Activated CD4-positive, alpha-beta T cell treated with anti-CD3 and anti-CD28 coated beads for 36 hours (primary cell): ENCODE measurements at regions not wholly inside any gene's neighbourhood (a gene's known extent, or its start where the extent isn't known, plus 50 kb on each side); places are given as distances from the start of the nearest gene placed in this dataset.

Experiments used
- ATAC-seq: fragments of 200-7000 bp; cut with Tn5 transposase; one replicate; pipeline ENCODE4 v1.10.0; 2021; ENCODE audit warnings: mild to moderate bottlenecking, moderate library complexity
- CTCF ChIA-PET: fragments of 350-600 bp; sonication (Branson Sonifier 250); formaldehyde crosslinking; loops from one replicate; lab custom pipeline; 2021; ENCODE audit warnings: antibody characterized with exemption; lab: Charles Lee
- POLR2A ChIA-PET: fragments of 350-600 bp; sonication (Branson Sonifier 250); formaldehyde crosslinking; loops from one replicate; lab custom pipeline; 2021; ENCODE audit warnings: antibody characterized with exemption, inconsistent platforms; lab: Charles Lee
- DNase-seq: peaks from one replicate; pipeline ENCODE4 v3.0.0-alpha.2; 2020
- H3K27ac Mint-ChIP-seq: one replicate; pipeline ENCODE4 v1.8.0; 2021; ENCODE audit warnings: mixed read lengths
- H3K27me3 Mint-ChIP-seq: one replicate; pipeline ENCODE4 v1.8.0; 2021; ENCODE audit warnings: mixed read lengths
- H3K36me3 Mint-ChIP-seq: one replicate; pipeline ENCODE4 v1.8.0; 2021; ENCODE audit warnings: low read depth, mixed read lengths
- H3K4me1 Mint-ChIP-seq: one replicate; pipeline ENCODE4 v1.8.0; 2021; ENCODE audit warnings: mixed read lengths
- H3K4me3 Mint-ChIP-seq: one replicate; pipeline ENCODE4 v1.8.0; 2021; ENCODE audit warnings: mild to moderate bottlenecking, moderate library complexity, mixed read lengths
- H3K9me3 Mint-ChIP-seq: one replicate; pipeline ENCODE4 v1.8.0; 2021; ENCODE audit warnings: low read depth, mixed read lengths
- intact Hi-C, 2 experiments: fragments of 100-400 bp; cut with DNase I in 1 of 2; cut with micrococcal nuclease in 1 of 2; formaldehyde crosslinking; loops; one replicate each; pipeline versions ENCODE4 v1.14.2 to v1.15.1; 2022 to 2024; cut with DNase I, micrococcal nuclease

GRCh38 chrX:95218976-95219375, 1465.7 kb upstream of the DIAPH2 start:
- ChIA-PET POLR2A (no interaction called here), CTCF (no interaction called here)
- H3K4me3 Mint-ChIP-seq: no peak overlapping the region

GRCh38 chrX:95248386-95248785, 1436.3 kb upstream of the DIAPH2 start:
- no peaks in the 10 kb centered on the region for H3K27me3 Mint-ChIP-seq
- H3K36me3 Mint-ChIP-seq: no peaks in the 10 kb centered on the region
- H3K4me1 Mint-ChIP-seq: no peaks in the 10 kb centered on the region
- intact Hi-C loops: no loop called here
- peaks cover 9% of the 10 kb centered on the region for H3K9me3 Mint-ChIP-seq
- ATAC-seq (no peak), DNase-seq (no peak)
- H3K27ac Mint-ChIP-seq: no peak overlapping the region
- ChIA-PET CTCF (no interaction called here), POLR2A (no interaction called here)
- H3K4me3 Mint-ChIP-seq: no peak overlapping the region

More at GRCh38 chrX:95218976-95219375, 1465.7 kb upstream of the DIAPH2 start:
- ATAC-seq (no peak), DNase-seq (no peak)
- Mint-ChIP-seq H3K9me3 (peaks cover 2% of the 10 kb centered on the region), H3K27me3 (no peaks in the 10 kb centered on the region), H3K36me3 (no peaks in the 10 kb centered on the region), H3K27ac (no peak overlapping the region), H3K4me1 (no peaks in the 10 kb centered on the region)
- intact Hi-C loops: no loop called here

GRCh38 chrX:95290455-95290854, 1394.2 kb upstream of the DIAPH2 start:
- POLR2A ChIA-PET: no interaction called here

GRCh38 chrX:95291561-95291960, 1393.1 kb upstream of the DIAPH2 start:
- Mint-ChIP-seq H3K4me1 (no peaks in the 10 kb centered on the region), H3K36me3 (no peaks in the 10 kb centered on the region), H3K9me3 (peaks cover 2% of the 10 kb centered on the region), H3K27ac (no peak overlapping the region), H3K27me3 (no peaks in the 10 kb centered on the region), H3K4me3 (no peak overlapping the region)
- ChIA-PET POLR2A (no interaction called here), CTCF (no interaction called here)
- DNase-seq (no peak), ATAC-seq (no peak)
- intact Hi-C loops: no loop called here

More at GRCh38 chrX:95290455-95290854, 1394.2 kb upstream of the DIAPH2 start:
- H3K4me1 Mint-ChIP-seq: no peaks in the 10 kb centered on the region
- CTCF ChIA-PET: no interaction called here
- ATAC-seq (no peak), DNase-seq (no peak)
- no peak overlapping the region for H3K4me3 Mint-ChIP-seq
- intact Hi-C loops: no loop called here
- peaks cover 2% of the 10 kb centered on the region for H3K9me3 Mint-ChIP-seq
- no peaks in the 10 kb centered on the region for H3K27me3 Mint-ChIP-seq
- H3K27ac Mint-ChIP-seq: no peak overlapping the region
- H3K36me3 Mint-ChIP-seq: no peaks in the 10 kb centered on the region

GRCh38 chrX:95318882-95319281, 1365.8 kb upstream of the DIAPH2 start:
- Mint-ChIP-seq H3K36me3 (no peaks in the 10 kb centered on the region), H3K4me3 (no peak overlapping the region), H3K4me1 (no peaks in the 10 kb centered on the region), H3K27ac (no peak overlapping the region), H3K27me3 (no peaks in the 10 kb centered on the region), H3K9me3 (peaks cover 3% of the 10 kb centered on the region)
- ATAC-seq (no peak), DNase-seq (no peak)
- POLR2A ChIA-PET: interaction anchor here (0.6 kb wide), 1 partner anchor 642 kb away, joined by 3 read pairs; no protein-coding TSS in a partner anchor
- CTCF ChIA-PET: no interaction called here
- intact Hi-C loops: no loop called here

GRCh38 chrX:95325185-95325584, 1359.5 kb upstream of the DIAPH2 start:
- no peak for ATAC-seq
- H3K4me3 Mint-ChIP-seq: no peak overlapping the region
- ChIA-PET CTCF (no interaction called here), POLR2A (no interaction called here)
- intact Hi-C loops: no loop called here
- DNase-seq: no peak
- H3K9me3 Mint-ChIP-seq: no peaks in the 10 kb centered on the region
- no peak overlapping the region for H3K27ac Mint-ChIP-seq
- H3K36me3 Mint-ChIP-seq: no peaks in the 10 kb centered on the region
- H3K27me3 Mint-ChIP-seq: no peaks in the 10 kb centered on the region
- H3K4me1 Mint-ChIP-seq: no peaks in the 10 kb centered on the region

- no peak overlapping the region for H3K27ac Mint-ChIP-seq
- no peak overlapping the region for H3K4me3 Mint-ChIP-seq
- H3K9me3 Mint-ChIP-seq: no peaks in the 10 kb centered on the region
- ATAC-seq: no peak
- H3K27me3 Mint-ChIP-seq: no peaks in the 10 kb centered on the region
- H3K4me1 Mint-ChIP-seq: no peaks in the 10 kb centered on the region
- CTCF ChIA-PET: no interaction called here
- no peak for DNase-seq
- intact Hi-C loops: no loop called here
- POLR2A ChIA-PET: no interaction called here
- no peaks in the 10 kb centered on the region for H3K36me3 Mint-ChIP-seq
These were observed 1354.3 kb upstream of the DIAPH2 start for GRCh38 chrX:95330292-95330691.

- POLR2A ChIA-PET: no interaction called here
- no peak overlapping the region for H3K27ac Mint-ChIP-seq
- no peak for DNase-seq
These were observed 1352.1 kb upstream of the DIAPH2 start for GRCh38 chrX:95332530-95332929.

GRCh38 chrX:95346856-95347255, 1337.8 kb upstream of the DIAPH2 start:
- no peak overlapping the region for H3K27ac Mint-ChIP-seq
- no peaks in the 10 kb centered on the region for H3K4me1 Mint-ChIP-seq
- ATAC-seq (no peak), DNase-seq (no peak)
- no peak overlapping the region for H3K4me3 Mint-ChIP-seq
- ChIA-PET POLR2A (no interaction called here), CTCF (no interaction called here)
- H3K9me3 Mint-ChIP-seq: no peaks in the 10 kb centered on the region
- H3K27me3 Mint-ChIP-seq: no peaks in the 10 kb centered on the region
- H3K36me3 Mint-ChIP-seq: no peaks in the 10 kb centered on the region
- intact Hi-C loops: no loop called here

More at GRCh38 chrX:95332530-95332929, 1352.1 kb upstream of the DIAPH2 start:
- Mint-ChIP-seq H3K36me3 (no peaks in the 10 kb centered on the region), H3K4me1 (no peaks in the 10 kb centered on the region), H3K9me3 (no peaks in the 10 kb centered on the region), H3K27me3 (no peaks in the 10 kb centered on the region), H3K4me3 (no peak overlapping the region)
- ATAC-seq: no peak
- intact Hi-C loops: no loop called here
- CTCF ChIA-PET: no interaction called here

GRCh38 chrX:95350774-95351488, 1333.7 kb upstream of the DIAPH2 start:
- ATAC-seq (no peak), DNase-seq (no peak)
- ChIA-PET POLR2A (no interaction called here), CTCF (no interaction called here)
- Mint-ChIP-seq H3K27ac (no peak overlapping the region), H3K4me1 (no peaks in the 10 kb centered on the region), H3K27me3 (no peaks in the 10 kb centered on the region), H3K9me3 (no peaks in the 10 kb centered on the region), H3K36me3 (no peaks in the 10 kb centered on the region), H3K4me3 (no peak overlapping the region)
- intact Hi-C loops: no loop called here

- POLR2A ChIA-PET: no interaction called here
- ATAC-seq: no peak
- Mint-ChIP-seq H3K4me1 (no peaks in the 10 kb centered on the region), H3K4me3 (no peak overlapping the region), H3K9me3 (peaks cover 2% of the 10 kb centered on the region), H3K27me3 (no peaks in the 10 kb centered on the region), H3K27ac (no peak overlapping the region), H3K36me3 (no peaks in the 10 kb centered on the region)
- no peak for DNase-seq
- intact Hi-C loops: no loop called here
- CTCF ChIA-PET: no interaction called here
These were observed 1317.4 kb upstream of the DIAPH2 start for GRCh38 chrX:95367286-95367685.

- ChIA-PET POLR2A (no interaction called here), CTCF (no interaction called here)
- intact Hi-C loops: no loop called here
- Mint-ChIP-seq H3K27ac (no peak overlapping the region), H3K4me3 (no peak overlapping the region), H3K9me3 (no peaks in the 10 kb centered on the region), H3K4me1 (no peaks in the 10 kb centered on the region), H3K36me3 (no peaks in the 10 kb centered on the region), H3K27me3 (no peaks in the 10 kb centered on the region)
- DNase-seq: no peak
- no peak for ATAC-seq
These were observed 1301.8 kb upstream of the DIAPH2 start for GRCh38 chrX:95382799-95383198.
